NCI-H774 (cell line): ENCODE measurements at regions not wholly inside any gene's neighbourhood (a gene's known extent, or its start where the extent isn't known, plus 50 kb on each side); places are given as distances from the start of the nearest gene placed in this dataset.

Experiments used
- DNase-seq: peaks from one replicate; lab custom pipeline; 2025; lab: John Stamatoyannopoulos, UW

DNA sequence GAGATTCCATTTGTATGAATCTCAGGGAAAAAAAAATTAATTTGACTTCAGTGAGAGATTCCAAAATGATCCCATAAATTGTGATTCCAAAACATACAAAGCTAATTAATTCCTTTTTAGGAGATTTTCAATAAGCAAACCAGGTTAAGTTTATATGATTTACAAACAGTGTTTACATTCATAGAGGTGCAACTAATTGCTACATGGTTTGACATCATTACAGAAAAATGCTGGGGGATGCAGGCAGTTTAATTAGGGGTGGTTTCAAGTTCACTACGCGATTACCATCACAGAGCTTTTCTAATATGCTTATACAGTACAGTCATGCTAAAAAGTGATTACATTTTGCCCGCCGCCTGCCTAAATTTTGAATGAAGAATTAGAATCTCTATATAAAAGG is 143.2 kb upstream of the MGMT start:
- DNase-seq = no peak

DNA sequence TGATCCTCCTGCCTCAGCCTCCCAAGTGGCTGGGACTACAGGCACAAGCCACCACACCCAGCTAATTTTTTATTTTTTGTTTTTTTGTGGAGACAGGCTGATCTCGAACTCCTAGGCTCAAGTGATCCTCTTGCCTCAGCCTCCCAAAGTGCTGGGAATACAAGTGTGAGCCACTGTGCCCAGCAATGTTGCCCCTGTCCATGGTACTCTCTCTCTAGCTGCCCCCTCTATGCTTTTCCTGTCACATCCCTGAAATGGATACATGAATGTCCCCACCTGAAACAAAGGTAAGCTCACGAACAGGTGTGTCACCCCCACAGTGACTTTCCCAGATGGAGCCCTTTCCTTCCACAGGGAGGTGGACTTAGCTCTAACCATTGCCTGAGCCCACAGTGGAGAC is 141.1 kb upstream of the MGMT start:
- no peak for DNase-seq

DNA sequence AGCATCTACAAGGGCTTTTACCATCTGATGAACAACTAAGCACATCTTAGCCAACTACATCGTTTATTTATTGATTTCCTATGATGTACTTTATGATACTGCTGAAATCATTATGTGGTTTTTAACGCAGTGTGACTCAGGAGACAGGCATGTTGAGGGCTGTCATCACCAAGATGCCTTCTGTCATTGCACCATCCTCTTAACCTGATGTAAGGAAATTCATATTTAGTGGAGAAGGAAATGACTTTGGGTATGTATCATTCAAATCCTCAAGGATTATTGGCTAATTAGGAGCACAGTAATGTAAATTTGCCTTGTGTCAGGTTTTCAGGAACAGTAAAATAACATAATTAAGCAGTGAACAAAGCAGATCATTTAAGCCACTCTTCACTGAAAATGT is 138.5 kb upstream of the MGMT start:
- DNase-seq = no peak

DNA sequence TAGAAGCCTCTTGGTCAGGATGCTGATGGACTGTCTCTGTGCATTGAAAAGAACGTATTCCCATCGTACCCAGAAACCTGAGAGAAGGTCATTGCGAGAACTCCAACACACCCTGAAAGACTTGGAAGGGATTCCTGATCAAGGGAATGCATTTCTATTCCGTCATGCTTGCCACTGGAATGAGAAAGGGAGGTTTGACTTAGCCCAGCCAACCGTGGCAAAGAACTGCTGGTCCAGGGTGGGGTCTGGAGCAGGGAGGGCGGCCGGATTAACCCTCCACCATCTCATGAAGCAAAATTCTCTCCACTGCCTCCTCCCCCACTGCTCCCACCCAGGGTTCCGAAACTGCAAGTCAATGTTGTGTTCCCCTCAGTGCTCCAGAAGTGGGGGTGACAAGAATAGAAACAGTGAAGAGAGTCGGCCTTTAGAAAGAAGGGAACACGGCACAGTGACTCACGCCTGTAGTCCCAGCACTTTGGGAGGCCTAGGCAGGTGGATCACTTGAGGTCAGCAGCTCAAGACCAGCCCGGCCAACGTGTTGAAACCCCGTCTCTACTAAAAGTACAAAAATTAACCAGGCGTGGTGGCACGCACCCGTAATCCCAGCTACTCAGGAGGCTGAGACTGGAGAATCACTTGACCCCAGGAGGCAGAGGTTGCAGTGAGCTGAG is 137.5 kb upstream of the MGMT start:
- no peak for DNase-seq

DNA sequence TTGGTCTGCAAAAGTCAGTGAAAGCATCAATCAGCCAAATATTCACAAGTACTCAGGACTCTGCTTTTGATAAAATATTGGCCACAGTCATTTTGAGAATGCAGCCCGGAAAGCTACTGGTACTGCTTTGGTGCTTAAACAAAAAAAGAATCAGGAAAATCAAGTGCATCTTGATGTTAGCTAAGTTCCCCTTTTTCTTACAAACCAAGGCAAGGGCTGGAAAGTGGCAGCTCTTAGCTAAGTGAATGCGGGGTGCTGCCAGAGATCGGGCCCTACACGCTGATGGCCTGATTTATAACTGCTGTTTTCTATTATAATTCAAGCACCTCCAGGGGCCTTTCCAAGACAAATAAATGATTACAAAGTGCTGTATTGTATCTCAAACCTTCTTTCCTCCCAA is 136.8 kb upstream of the MGMT start:
- no peak for DNase-seq

DNA sequence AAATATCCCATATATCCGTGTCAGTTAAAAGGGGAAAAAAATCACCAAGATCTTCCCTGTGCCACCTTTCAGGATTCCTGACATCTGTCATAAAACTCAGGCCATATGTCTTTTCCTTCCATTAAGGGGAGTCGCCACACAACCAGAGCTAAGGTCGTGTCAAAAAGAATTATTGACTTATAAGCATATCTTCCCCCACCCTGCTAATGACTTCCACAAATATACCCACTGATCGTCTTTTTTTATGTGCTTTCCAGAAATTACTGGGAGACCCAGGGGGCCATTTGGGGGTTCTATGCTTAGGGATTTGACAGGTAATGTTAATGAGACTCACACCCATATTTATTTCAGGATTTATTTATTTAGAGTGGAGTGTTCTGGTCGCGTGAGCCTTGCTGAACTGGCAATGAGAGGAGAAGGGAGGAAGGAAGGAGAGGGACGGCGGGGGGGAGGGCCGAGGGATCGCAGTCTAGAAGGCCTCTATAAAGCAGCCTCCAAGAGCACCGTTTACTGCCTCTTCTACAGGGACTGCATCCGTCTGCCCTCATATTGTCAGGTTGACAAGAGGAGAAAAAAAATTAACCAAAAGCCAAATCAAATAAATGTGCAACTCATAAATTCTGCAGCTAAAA is 135.7 kb upstream of the MGMT start:
- DNase-seq = no peak

DNA sequence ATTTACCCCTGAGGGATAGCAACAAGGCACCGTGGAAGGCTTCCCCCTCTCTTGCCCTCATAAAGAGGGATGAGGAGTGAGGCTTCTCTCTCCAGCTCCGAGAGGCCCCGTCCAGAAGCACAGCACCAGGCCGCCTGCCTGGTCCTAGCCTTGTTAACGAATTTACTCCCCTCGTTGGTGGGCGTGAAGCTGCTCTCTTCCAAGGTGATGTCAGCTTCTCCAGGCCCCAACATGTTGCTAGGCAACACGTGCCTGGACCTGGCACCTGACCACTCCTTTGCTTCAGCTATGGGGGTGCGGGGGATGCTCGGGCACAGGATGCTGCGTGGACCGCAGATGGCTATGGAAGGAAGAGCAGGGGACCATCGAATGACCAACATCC is 135.2 kb upstream of the MGMT start:
- no peak for DNase-seq

DNA sequence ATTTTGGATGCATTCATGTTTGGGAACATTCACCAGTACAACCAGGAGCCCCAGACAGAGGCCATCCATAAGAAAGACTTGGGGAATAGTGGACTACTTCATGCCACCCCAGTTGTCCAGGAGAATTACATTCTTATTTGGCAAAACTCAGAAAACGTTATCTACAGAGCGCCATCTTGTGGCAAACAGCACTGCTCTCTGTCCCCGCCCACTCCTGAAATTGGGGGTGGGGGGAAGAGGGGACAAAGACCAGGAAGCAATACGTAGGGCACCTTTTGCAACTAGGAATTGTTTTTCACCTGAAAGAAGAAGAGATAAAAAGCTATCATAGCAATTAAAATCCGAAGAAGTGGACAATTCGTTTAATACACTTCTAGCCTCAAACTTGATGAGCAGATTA is 134.6 kb upstream of the MGMT start:
- no peak for DNase-seq

DNA sequence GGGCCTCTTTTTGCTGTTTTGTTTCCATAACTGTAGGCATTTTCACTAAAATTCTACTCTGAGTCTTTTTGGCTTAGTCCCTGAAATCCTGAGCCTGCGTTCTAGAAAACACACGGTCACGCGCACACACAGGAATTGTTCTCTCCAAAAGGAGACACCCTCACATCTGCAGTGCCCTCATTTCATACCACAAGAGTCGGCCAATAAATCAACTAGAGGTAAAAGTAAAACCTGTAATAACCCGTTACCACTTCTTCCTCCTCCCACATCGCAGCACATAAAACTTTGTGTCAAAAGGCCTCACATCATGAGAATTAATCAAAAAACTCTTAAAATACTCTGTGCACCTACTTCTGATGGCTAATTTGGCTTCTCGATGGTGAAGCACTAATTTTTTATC is 133.3 kb upstream of the MGMT start:
- no peak for DNase-seq

DNA sequence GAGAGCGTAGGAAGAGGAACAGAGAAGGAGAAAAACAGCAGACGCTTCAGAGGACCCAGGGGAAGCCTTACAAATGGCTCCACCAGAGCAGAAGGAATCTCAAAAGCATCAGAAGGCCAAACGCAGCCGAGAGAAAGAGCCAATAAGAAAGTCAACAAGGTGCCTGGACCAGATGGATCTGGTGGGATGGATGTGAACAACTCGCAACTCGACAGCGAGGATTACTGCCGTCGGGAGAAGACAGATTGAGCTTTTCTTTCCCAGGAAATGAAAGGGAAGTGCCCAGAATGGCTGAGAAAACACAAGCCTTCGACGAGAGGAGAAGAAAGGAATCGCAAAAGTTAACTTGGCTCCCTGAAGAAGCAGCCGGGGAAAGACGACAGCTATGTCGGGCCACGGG is 132.8 kb upstream of the MGMT start:
- DNase-seq = no peak

DNA sequence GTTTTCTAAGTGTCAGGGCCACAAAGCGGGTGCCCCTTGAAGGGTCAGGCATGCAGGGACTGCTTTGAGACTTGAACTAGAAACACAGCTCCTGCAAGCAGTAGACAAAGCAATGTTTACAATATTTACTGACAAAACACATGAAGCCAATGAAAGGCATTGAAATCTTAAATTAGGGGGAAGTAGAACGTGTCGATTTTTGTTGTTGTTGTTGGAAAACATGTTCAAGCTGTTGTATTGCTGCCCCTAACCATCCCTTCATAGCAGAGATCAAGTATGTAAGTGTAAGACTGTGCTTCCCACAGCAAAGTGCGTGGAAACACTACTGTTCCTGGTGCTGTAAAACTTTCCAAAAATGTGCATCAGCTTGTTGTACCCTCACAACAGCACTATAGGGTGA is 131.6 kb upstream of the MGMT start:
- DNase-seq = no peak

DNA sequence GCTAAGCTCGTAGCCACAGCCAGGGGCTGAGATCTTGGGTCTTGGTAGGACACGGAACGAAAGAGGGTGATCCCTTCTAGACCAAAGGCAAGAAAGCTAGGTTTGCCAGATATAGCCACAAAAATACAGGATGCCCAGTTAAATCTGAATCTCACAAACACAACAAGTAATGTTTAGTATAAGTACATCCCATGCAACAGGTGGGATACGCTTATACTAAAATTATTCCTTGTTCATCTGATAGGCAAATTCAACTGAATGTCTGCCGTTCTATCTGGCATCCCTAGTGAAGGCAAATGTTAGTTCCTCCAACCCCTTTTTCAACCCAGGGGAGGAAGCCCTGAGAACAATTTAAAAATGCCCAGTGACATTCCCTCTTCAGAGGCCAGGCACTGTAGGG is 131.1 kb upstream of the MGMT start:
- DNase-seq = no peak

DNA sequence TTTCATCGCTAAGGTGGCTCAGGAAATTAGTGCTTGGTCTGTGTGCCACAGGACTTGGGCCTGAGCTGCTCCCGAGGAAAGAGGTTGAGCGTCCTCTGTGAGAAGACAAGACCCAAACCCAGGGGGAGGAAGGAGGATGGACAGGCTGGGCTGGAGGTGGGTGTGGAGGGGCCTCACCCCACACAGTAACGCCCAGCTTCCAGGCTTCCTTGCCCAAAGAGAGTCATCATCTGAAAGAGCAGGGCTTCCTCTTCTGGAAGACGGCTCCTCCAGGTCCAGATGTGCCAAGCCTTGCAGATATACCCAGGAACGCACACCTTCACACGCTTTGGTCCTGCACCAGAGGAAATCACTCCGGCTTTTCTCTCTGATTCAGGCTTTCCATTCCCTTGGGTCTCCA is 127.8 kb upstream of the MGMT start:
- no peak for DNase-seq

DNA sequence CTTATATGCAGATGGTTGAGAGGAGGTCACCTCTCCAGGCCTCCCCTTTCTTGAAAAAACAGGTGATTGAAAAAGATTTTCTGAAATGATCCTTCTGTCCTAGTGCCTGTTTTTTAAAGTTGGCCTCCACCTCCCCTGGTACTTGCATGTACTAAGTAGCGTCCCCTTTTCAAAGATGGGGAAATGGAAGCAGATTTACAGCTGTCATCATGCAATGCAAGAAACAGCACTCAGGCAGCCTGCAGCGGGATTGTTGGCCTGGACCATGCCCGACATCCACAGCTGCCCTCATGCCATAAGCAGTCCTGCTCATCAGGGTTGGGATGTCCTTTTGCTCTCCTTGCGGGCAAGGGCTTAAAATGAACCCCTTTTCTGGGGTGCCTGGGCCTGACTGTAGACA is 127.2 kb upstream of the MGMT start:
- DNase-seq = no peak

DNA sequence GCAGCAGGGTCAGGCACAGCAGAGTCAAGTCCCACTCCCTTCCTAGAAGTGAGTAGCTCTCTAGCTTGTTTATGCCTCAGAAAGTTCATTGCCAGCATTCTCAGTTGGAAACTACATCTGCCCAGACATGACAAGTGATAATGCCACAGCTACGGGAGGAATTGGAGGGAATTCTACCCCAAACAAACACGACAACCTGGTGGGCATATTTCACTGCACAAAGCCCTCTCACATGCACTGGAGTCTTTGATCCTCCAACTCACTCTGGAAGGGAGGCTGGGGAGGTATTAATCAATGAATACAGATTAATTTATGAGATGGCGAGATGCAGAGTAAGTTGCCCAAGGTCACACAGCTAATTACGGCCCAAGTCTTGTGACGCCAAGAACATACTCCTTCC is 126.0 kb upstream of the MGMT start:
- DNase-seq = no peak

DNA sequence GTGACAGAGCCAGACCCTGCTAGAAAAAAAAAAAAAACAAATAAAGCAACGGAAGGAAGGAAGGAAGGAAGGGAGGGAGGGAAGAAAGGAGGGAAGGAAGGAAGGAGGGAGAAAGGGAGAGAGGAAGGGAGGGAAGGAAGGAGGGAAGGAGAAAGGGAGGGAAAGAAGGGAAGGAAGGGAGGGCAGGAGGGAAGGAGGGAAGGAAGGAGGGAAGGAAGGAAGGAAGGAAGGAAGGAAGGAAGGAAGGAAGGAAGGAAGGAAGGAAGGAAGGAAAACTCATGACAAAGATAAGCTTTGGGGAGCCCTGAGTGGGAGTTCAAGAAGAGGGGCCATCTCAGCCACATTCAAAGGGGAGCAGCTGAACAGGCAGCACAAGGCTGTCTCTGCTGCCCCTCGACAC is 124.7 kb upstream of the MGMT start:
- DNase-seq = no peak

DNA sequence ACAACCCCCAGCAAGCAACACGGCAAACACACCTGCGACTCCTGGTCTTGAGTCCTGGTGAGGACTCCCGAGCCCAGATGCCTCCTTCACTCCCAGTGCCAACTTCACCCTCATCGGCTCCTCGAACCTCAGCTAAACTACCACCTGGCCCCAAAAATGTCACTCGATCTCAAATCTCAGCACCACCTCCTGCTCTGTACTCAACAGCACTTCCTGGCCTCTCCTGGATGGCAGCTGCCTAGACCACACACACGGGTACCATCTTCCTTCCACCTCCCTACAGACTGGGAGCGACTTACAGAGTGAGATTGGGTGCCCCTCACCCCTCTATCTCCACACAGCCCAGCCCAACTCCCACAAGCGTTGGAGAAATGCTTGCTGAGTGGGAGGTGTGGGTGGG is 123.9 kb upstream of the MGMT start:
- DNase-seq = no peak

DNA sequence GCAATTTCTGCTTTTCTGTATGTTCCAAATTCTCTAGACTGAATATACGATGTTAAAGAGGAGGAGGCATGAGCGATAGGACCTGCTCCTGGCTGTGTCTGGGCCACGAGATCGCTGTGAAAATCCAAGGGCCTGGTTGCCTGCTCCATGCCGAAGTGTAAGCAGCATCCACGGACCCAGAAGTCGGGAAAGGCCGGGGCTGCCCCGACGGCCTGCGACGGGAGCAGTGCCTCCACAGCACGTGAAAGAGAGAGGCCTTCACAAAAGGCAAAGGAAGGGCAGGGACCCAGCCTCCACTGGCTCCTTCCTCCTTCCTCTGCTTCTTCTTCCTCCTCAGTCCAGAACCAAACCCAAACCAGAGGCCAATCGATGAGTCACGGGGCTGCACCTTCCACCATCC is 122.9 kb upstream of the MGMT start:
- DNase-seq = no peak

DNA sequence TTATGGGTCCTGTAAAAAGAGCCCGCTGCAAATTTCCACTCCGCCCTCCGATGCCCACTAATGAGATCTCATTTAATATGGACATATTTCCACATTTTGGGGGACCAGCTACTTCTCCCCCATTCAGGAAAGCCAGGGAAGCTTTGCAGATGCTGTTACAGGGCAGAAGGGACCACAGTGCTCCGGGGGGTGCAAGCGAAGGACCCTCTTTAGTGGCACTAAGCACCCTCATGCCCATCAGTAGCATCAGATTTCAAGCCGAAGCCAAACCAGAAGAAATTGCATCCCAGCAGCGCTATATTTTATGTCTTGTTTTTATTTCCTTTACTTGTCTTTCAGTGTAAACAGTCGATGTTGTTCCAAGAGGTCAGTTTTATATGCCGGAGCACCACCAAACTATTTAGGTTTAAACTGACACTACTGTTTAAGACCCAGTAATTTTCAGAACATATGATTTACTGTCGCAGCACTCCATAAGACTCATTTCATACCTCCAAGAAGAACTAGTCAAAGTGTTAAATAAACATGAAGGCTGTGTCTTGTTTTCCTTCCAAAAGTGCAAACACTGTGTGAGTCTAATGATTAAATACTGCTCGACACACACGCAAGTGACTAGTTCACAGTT is 122.2 kb upstream of the MGMT start:
- DNase-seq = no peak

DNA sequence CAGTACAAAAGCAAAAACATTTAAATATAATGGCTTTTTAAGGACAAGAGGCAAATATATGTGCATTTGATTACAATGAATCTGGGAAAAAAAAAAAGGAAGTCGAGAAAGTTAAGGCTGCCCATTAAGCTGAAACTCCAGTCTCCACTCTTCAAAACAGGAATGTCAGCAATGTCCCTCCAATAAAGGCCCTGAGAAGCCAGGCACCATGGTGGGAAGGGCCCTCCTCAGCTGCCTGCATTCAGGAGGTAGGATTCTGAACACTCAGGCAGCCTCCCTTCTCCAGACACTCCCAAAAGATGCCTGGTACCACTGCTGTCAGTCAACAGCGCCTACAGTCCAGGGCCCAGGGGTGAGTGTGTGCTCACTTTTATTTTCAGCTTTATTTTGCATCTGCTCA is 121.3 kb upstream of the MGMT start:
- no peak for DNase-seq

DNA sequence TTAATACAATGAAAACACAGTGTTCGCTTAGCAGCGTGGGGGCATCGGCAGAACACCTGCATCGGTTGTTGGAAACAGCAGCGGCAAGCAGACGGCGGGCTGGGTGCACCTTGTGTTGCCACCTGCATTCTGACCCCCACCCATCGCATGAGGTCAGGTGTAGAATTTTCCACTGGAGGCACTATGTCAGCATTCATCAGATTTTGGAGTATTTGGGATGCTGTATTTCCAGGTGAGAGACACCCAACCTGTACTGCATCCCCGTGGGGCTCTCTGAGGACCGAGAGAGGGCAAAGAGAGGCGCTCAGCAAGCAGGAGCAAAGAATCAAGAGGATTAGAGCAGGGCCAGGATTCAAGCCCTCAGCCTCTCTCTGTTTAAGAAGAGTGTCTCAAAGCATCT is 116.4 kb upstream of the MGMT start:
- DNase-seq = no peak

DNA sequence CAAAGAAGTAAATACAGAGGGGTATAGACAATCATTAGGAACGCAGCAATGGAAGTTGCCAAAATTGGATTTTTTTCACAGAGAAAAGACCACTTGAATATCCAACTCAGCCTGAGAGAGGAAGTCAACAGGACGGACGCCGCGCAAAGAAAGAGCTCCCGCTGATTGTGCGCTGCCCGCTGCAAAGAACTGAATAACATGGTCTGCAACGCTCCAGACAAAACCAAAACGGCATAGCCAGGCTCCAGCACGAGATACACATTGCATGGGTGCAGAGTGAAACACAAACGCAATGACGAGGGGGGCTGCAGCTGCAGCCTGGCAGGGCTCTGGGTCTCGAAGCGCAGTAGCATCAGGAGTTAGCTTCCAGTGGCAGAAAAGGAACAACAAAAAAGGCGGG is 113.9 kb upstream of the MGMT start:
- no peak for DNase-seq

DNA sequence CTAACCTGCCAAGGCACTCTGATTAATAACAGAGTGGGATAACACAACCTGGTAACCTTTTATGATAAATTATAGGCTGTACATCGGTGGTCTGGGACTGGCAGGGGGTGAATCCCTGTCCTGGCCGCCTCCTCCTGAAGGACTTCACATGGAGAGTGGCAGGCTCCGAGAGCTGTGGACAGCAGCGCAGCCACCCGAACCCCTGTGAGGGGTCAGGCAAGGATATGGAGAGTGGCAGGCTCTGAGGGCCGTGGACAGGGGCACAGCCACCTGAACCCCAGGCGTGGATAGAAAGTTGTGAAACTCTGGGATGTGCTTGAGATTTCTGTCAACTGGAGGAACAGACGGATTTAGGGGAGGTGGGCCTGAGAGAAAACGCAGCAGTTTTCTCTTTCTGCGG is 107.0 kb upstream of the MGMT start:
- no peak for DNase-seq
